VCaP (cell line): ENCODE measurements at regions not wholly inside any gene's neighbourhood (a gene's known extent, or its start where the extent isn't known, plus 50 kb on each side); places are given as distances from the start of the nearest gene placed in this dataset.

Source experiments
- H3K27ac ChIP-seq: fragments of 450-650 bp; 2 replicates; pipeline ENCODE4 v1.5.1; 2017
- TF ChIP-seq, protein P1 (sequence below): fragments of 450-650 bp; conservative IDR thresholded peaks from 2 replicates; pipeline ENCODE4 v1.5.1; 2017; ENCODE audit warnings: mild to moderate bottlenecking, moderate library complexity

- H3K27ac ChIP-seq, result no peak overlapping the region
- TF ChIP-seq, protein P1, sequence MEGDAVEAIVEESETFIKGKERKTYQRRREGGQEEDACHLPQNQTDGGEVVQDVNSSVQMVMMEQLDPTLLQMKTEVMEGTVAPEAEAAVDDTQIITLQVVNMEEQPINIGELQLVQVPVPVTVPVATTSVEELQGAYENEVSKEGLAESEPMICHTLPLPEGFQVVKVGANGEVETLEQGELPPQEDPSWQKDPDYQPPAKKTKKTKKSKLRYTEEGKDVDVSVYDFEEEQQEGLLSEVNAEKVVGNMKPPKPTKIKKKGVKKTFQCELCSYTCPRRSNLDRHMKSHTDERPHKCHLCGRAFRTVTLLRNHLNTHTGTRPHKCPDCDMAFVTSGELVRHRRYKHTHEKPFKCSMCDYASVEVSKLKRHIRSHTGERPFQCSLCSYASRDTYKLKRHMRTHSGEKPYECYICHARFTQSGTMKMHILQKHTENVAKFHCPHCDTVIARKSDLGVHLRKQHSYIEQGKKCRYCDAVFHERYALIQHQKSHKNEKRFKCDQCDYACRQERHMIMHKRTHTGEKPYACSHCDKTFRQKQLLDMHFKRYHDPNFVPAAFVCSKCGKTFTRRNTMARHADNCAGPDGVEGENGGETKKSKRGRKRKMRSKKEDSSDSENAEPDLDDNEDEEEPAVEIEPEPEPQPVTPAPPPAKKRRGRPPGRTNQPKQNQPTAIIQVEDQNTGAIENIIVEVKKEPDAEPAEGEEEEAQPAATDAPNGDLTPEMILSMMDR, result no peak
These were observed 258.1 kb upstream of the SALL1 start for GRCh38 chr16:51409001-51409675.

GRCh38 chr16:51408357-51408756 is 257.3 kb upstream of the SALL1 start:
- no peak overlapping the region for H3K27ac ChIP-seq
- TF ChIP-seq, protein P1, result no peak

- TF ChIP-seq, protein P1, result no peak
These were observed 256.9 kb upstream of the SALL1 start for GRCh38 chr16:51407921-51408320.

GRCh38 chr16:51407199-51407598 is 256.1 kb upstream of the SALL1 start:
- H3K27ac ChIP-seq, result no peak overlapping the region
- TF ChIP-seq, protein P1, result no peak

More at GRCh38 chr16:51407921-51408320, 256.9 kb upstream of the SALL1 start:
- H3K27ac ChIP-seq, result no peak overlapping the region

DNA sequence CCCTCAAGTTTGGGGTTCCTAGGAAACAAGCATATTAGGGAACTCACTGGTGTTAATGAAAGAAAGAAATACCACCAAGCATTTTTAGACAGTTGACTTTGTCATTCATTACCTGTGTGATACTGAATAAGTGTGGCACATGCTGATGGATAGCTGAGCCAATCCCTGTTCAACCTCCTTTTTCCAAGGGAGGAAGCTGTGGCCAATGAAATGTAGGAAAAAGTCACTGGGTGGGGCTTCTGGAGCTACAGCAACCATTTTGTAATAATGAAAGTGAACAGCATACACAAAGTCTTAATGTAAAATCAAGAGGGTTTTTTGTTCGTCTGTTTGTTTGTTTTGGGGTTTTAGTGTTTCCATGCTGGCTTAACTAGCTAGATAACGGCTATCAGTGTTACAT is 254.3 kb upstream of the SALL1 start:
- H3K27ac ChIP-seq, result no peak overlapping the region
- TF ChIP-seq, protein P1, result no peak

GRCh38 chr16:51404386-51404785 is 253.3 kb upstream of the SALL1 start:
- no peak overlapping the region for H3K27ac ChIP-seq
- TF ChIP-seq, protein P1, result no peak

GRCh38 chr16:51402785-51403184 is 251.7 kb upstream of the SALL1 start:
- TF ChIP-seq, protein P1, result no peak
- H3K27ac ChIP-seq, result no peak overlapping the region
